ENCODE measurements at regions not wholly inside any gene's neighbourhood (a gene's known extent, or its start where the extent isn't known, plus 50 kb on each side); places are given as distances from the start of the nearest gene placed in this dataset.

DNA sequence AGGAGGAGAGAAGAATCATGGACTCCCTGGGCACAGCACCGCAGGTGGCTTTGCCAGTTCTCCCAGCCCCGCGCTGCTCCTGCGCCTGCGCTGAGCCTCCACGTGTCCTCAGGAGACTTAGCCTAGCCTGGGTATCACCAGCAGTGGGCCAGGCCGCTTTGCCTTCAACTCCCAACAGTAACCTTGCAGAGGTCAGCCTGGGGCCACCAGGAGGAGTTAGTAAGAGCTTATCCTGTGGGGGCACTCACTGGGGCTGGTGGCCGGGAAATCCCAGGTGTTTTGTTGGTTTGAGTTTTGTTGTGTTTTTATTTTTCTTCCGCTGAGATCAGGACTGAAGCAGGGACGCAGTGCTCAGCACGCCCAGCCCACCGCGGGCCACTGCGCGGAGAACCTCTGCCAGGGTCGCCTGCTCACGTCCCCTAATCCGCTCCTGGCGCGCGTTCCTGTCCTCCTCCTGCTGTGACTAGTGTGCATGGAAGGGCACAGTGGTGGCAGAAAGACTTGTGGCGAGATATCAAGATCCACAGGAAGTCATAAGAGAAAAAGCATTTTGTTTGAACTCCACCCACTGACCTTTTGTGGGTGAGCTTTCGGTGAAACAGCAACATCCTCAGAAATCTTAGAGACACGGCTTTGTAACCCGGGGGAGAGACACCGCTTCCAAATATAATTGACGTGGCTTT lies 207.4 kb upstream of the RFC3 start:
- intact Hi-C loops (cut with DNase I) = no loop called here
- TF ChIP-seq, protein P1, sequence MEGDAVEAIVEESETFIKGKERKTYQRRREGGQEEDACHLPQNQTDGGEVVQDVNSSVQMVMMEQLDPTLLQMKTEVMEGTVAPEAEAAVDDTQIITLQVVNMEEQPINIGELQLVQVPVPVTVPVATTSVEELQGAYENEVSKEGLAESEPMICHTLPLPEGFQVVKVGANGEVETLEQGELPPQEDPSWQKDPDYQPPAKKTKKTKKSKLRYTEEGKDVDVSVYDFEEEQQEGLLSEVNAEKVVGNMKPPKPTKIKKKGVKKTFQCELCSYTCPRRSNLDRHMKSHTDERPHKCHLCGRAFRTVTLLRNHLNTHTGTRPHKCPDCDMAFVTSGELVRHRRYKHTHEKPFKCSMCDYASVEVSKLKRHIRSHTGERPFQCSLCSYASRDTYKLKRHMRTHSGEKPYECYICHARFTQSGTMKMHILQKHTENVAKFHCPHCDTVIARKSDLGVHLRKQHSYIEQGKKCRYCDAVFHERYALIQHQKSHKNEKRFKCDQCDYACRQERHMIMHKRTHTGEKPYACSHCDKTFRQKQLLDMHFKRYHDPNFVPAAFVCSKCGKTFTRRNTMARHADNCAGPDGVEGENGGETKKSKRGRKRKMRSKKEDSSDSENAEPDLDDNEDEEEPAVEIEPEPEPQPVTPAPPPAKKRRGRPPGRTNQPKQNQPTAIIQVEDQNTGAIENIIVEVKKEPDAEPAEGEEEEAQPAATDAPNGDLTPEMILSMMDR (IDR thresholded peaks at IDR 0.05) = no peak
- no peaks in the 10 kb centered on the region for H3K36me3 ChIP-seq
- no peaks in the 10 kb centered on the region for H3K4me1 ChIP-seq
- no peak overlapping the region for H3K27ac ChIP-seq
- no peaks in the 10 kb centered on the region for H3K9me3 ChIP-seq
- peak; percentile 23 for DNase-seq
- H3K4me3 ChIP-seq = no peak overlapping the region
- no peaks in the 10 kb centered on the region for H3K27me3 ChIP-seq
- no peak overlapping the region for H3K9ac ChIP-seq (ENCODE audit: low read depth in 2 of 2, low read length in 2 of 2)

DNA sequence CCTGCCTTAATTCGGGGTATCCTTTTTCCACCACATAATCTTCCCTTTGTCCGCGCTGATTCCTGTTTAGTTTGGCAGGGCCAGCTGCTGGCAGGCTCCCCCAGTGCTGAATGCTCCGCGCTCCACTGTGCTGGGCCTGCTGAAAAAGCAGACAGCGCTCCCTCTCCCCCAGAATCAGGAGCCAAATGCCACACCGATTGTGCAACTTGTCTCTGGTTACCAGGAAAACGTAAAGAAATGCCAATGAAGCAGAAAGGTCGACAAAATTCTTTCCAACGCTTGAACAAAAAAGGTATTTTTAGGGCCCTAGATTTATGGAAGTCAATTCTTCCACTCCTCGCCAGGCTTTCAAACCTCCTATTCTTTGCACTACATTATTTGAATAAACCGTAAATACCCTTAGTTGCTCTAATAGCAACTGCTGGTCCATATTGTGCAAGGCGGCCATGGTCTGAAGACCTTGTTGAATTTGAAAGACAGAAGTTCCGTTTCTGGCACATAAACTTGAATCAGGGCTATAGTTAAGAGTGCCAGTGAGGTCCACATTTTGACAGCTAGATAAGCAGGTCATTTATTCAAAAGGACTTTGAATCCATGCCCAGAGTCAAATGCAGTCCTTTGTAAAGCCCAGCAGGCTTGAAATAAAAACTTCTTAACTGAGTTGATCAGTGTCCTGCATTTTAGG lies 206.7 kb upstream of the RFC3 start:
- no peaks in the 10 kb centered on the region for H3K27me3 ChIP-seq
- H3K36me3 ChIP-seq = no peaks in the 10 kb centered on the region
- H3K9ac ChIP-seq (ENCODE audit: low read depth in 2 of 2, low read length in 2 of 2) = no peak overlapping the region
- H3K27ac ChIP-seq = no peak overlapping the region
- TF ChIP-seq, protein P1 (IDR thresholded peaks at IDR 0.05) = no peak
- H3K9me3 ChIP-seq = no peaks in the 10 kb centered on the region
- intact Hi-C loops (cut with DNase I) = no loop called here
- no peak overlapping the region for H3K4me3 ChIP-seq
- no peak for DNase-seq
- H3K4me1 ChIP-seq = no peaks in the 10 kb centered on the region

DNA sequence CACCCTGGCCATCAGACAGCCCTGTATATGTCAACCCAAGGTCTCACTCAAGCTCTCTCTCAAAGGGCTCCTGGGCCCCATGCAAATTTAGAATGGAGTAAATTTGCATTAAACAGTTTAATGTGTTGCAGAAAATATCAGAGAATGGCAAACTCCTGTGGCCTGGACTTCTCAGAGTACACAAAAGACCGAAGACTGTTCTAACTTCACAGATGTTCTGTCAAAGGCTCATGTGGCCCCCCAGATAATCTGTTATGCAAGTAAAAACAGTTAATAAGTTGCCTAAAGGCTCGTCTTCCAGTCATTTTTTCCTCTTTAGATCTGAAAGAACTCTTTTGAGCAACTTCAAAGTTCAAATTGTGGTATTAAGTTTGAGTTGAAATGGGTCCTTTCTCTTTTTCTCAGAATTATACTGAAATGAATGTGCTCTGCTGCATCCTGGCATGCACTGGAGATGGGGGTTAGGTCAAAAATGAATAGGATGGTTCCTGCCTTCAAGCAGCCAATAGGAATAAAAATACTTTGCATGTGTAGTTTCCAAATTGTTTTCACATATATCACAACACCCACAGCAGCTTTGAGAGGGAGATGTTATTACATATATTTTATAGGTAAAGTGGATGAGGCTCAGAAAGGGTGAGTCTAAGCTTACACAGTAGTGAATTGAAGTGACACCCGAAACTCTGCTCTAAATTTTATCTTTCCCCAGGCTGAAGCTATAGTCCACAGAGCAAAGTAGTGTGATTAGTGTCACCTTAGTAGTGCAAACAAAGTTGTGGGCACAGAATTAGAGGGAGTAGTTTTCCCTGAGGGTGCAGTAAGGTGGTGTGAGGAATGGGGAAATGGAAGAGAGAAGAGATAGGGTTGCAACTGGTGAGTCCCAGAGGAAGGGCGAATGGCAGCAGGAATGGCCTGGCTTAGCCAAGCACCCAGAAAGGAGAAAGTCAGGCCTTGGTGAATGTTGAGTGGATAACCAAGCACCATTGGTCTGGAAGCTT lies 205.0 kb upstream of the RFC3 start:
- TF ChIP-seq, protein P1 (IDR thresholded peaks at IDR 0.05) = no peak
- no peaks in the 10 kb centered on the region for H3K27me3 ChIP-seq
- H3K27ac ChIP-seq = no peak overlapping the region
- H3K36me3 ChIP-seq = no peaks in the 10 kb centered on the region
- DNase-seq = no peak
- no peak overlapping the region for H3K9ac ChIP-seq (ENCODE audit: low read depth in 2 of 2, low read length in 2 of 2)
- no peak overlapping the region for H3K4me3 ChIP-seq
- no peaks in the 10 kb centered on the region for H3K4me1 ChIP-seq
- intact Hi-C loops (cut with DNase I) = no loop called here
- no peaks in the 10 kb centered on the region for H3K9me3 ChIP-seq

DNA sequence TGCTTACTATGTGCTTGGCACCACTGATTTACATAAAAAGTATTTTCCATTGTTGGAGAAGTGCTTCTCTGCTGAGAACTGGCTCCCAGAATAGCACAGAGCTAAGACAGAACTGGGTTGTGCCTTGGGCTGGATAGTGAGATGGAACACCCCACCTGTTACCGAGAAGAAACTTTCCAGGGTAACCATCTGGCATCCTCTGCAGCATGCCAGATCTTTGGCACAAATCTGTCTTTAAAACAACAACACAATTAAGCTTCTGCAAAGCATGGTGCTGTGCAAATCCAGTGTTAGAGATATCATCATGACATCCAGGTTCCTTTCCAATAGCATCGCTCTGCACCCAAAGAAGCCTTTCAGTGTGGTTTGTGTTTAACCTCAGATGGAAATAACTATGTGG lies 202.5 kb upstream of the RFC3 start:
- TF ChIP-seq, protein P1 (IDR thresholded peaks at IDR 0.05) = no peak
- Histone ChIP-seq H3K9ac (ENCODE audit: low read depth in 2 of 2, low read length in 2 of 2) (no peak overlapping the region), H3K9me3 (no peaks in the 10 kb centered on the region), H3K27me3 (no peaks in the 10 kb centered on the region), H3K36me3 (no peaks in the 10 kb centered on the region), H3K27ac (no peak overlapping the region), H3K4me1 (no peaks in the 10 kb centered on the region), H3K4me3 (no peak overlapping the region)
- no peak for DNase-seq
- intact Hi-C loops (cut with DNase I) = no loop called here

DNA sequence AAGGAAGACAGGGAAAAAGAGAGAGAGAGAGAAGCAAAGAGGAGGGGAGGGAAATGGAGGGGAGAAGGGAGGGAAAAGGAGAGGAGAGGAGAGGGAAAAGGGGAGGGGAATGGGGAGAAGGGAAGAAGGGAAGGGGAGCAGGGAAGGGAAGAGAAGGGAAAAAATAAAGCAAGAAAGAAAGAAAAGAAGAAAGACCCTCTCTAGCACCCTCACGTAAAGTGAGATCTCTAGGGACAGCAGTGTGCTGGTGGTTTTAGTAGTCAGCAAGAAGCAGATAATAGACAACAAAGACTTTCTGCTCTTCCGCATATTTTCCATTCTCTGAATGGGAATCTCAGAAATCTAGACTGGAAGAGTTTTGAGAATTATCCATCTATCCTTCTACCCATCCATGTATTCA lies 201.8 kb upstream of the RFC3 start:
- DNase-seq = no peak

More for the DNA sequence above, 201.8 kb upstream of the RFC3 start:
- Histone ChIP-seq H3K9me3 (no peaks in the 10 kb centered on the region), H3K36me3 (no peaks in the 10 kb centered on the region), H3K27me3 (no peaks in the 10 kb centered on the region), H3K4me3 (no peak overlapping the region), H3K9ac (ENCODE audit: low read depth in 2 of 2, low read length in 2 of 2) (no peak overlapping the region), H3K4me1 (no peaks in the 10 kb centered on the region), H3K27ac (no peak overlapping the region)
- intact Hi-C loops (cut with DNase I) = no loop called here
- TF ChIP-seq, protein P1 (IDR thresholded peaks at IDR 0.05) = no peak
